ENCODE measurements at regions not wholly inside any gene's neighbourhood (a gene's known extent, or its start where the extent isn't known, plus 50 kb on each side); places are given as distances from the start of the nearest gene placed in this dataset.
"Not testable (repeated sequence)": the region's sequence is repeated elsewhere in the genome, so short reads cannot be mapped to it uniquely, and the experiment has no call there.

DNA sequence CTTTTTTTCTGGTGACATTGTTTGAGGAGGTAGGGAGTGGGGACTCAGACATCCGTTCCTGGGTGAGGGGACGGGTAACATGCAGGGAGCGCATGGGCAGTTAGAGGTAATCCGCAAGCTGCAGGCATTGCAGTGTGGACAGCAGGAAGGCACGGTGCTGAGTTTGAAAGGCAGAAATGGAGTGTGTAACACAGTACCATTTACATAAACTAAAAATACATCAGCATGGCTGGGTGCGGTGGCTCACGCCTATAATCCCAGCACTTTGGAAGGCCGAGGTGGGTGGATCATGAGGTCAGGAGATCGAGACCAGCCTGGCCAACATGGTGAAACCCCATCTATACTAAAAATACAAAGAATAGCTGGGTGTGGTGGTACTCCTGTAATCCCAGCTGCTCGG is 109.3 kb upstream of the EXOC2 start:
- TF ChIP-seq TAF1, POLR2AphosphoS5 (IDR thresholded peaks at IDR 0.05; ENCODE audit: low read depth, low read length): not testable (repeated sequence)
